ENCODE measurements at regions not wholly inside any gene's neighbourhood (a gene's known extent, or its start where the extent isn't known, plus 50 kb on each side); places are given as distances from the start of the nearest gene placed in this dataset.

DNA sequence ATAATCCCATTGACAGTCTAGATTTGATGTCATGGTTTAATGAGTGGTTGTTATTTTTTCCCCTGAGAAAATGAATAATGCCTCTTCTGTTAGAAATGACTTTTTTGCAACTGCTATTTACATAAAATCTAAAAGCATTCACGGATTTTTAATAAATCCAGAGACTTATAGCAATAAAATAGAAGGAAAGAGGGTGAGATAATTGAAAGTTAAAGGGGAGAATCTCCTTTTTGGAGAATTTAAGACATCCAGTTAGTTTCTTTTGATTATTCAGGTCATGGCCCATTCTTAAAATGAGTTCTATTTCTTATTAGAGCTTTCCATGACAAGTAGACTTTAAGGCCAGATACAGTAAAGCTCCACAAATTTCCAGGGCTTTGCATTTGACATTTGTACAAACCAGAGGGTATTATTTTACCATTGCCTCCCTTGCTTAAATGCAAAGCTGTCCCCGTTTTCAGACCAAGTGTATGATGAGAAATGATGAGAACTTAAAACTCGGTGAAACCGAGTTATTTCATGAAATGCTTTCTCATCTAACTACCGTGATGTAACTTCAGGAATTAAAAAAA is 789.0 kb upstream of the SOX9 start:
- Histone ChIP-seq H3K27ac (no peak overlapping the region), H3K4me1 (replicated peaks) (no peaks in the 10 kb centered on the region), H3K9me3 (no peaks in the 10 kb centered on the region), H3K4me3 (no peak overlapping the region), H3K27me3 (replicated peaks; ENCODE audit: insufficient read depth) (no peaks in the 10 kb centered on the region), H3K36me3 (no peaks in the 10 kb centered on the region)
- no peak for TF ChIP-seq POLR2A (IDR thresholded peaks at IDR 0.05)
- TF ChIP-seq, protein P1, sequence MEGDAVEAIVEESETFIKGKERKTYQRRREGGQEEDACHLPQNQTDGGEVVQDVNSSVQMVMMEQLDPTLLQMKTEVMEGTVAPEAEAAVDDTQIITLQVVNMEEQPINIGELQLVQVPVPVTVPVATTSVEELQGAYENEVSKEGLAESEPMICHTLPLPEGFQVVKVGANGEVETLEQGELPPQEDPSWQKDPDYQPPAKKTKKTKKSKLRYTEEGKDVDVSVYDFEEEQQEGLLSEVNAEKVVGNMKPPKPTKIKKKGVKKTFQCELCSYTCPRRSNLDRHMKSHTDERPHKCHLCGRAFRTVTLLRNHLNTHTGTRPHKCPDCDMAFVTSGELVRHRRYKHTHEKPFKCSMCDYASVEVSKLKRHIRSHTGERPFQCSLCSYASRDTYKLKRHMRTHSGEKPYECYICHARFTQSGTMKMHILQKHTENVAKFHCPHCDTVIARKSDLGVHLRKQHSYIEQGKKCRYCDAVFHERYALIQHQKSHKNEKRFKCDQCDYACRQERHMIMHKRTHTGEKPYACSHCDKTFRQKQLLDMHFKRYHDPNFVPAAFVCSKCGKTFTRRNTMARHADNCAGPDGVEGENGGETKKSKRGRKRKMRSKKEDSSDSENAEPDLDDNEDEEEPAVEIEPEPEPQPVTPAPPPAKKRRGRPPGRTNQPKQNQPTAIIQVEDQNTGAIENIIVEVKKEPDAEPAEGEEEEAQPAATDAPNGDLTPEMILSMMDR (IDR thresholded peaks at IDR 0.05): no peak
- TF ChIP-seq POLR2AphosphoS5 (IDR thresholded peaks at IDR 0.05): no peak
- WGBS: 81% methylated on average over 5 of the region's 5 CpGs
- intact Hi-C loops (cut with DNase I): no loop called here
- no peak for DNase-seq (ENCODE audit: low spot score)

DNA sequence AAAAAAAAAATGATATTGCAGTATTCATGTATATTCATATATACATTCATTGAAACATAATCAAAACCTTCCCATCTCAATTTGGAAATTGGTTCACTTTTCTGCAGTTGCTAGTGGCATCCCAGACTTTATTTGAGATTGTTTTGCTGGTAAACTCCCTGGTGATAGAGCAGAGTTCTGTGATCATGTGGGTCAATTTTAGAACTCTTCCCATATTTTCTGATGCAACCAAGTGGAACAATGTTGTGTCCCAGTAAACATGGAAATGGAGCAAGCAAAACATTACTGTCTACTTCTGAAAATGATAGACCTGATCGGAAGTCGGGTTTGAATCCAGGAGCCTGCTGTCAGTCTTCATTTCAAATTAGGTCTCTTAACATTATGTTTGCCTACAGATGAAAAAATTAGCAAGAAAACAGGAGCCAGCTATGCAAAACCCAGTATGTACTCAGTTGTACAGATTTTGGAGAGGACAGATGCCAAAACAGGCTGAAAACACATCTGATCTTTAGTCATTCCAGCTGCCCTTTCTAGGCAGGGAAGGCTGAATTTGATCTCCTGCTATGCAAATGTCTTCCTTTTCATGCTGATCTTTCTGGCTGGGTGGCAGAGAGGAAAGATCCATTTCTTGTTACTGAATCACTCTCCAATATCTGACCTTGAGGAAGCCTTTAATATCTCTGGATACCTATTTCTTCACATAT is 786.6 kb upstream of the SOX9 start:
- H3K27ac ChIP-seq: no peak overlapping the region
- DNase-seq (ENCODE audit: low spot score): no peak

DNA sequence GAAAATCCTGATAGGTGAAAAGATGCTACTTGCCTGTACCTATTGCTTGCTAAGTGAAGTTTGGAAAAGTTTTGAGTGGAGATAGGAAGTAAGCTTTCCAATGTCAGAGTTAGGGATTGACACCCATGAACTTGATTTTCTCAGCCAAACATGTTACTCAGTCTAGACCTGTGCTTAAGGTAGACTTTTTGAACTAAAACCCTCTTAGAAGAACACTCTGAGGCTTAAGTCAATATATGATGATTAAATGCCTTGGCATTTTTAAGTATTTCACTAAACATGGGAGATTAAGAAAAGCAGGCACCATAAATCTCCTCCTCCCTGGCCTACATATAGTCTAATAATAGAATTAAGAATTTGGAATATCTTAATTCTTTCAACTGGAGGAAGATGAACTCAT is 785.6 kb upstream of the SOX9 start:
- Histone ChIP-seq H3K27ac (no peak overlapping the region), H3K4me3 (no peak overlapping the region), H3K27me3 (replicated peaks; ENCODE audit: insufficient read depth) (no peaks in the 10 kb centered on the region), H3K9me3 (no peaks in the 10 kb centered on the region), H3K36me3 (no peaks in the 10 kb centered on the region), H3K4me1 (replicated peaks) (no peaks in the 10 kb centered on the region)
- intact Hi-C loops (cut with DNase I): no loop called here
- no peak for TF ChIP-seq POLR2AphosphoS5 (IDR thresholded peaks at IDR 0.05)
- TF ChIP-seq POLR2A (IDR thresholded peaks at IDR 0.05): no peak
- TF ChIP-seq, protein P1 (IDR thresholded peaks at IDR 0.05): no peak
- no peak for DNase-seq (ENCODE audit: low spot score)

More for the DNA sequence above, 786.6 kb upstream of the SOX9 start:
- intact Hi-C loops (cut with DNase I): no loop called here
- Histone ChIP-seq H3K27me3 (replicated peaks; ENCODE audit: insufficient read depth) (no peaks in the 10 kb centered on the region), H3K9me3 (no peaks in the 10 kb centered on the region), H3K4me1 (replicated peaks) (no peaks in the 10 kb centered on the region), H3K4me3 (no peak overlapping the region), H3K36me3 (no peaks in the 10 kb centered on the region)
- TF ChIP-seq, protein P1 (IDR thresholded peaks at IDR 0.05): no peak
- no peak for TF ChIP-seq POLR2A (IDR thresholded peaks at IDR 0.05)
- TF ChIP-seq POLR2AphosphoS5 (IDR thresholded peaks at IDR 0.05): no peak
- WGBS: 88% methylated on average over 2 of the region's 2 CpGs

DNA sequence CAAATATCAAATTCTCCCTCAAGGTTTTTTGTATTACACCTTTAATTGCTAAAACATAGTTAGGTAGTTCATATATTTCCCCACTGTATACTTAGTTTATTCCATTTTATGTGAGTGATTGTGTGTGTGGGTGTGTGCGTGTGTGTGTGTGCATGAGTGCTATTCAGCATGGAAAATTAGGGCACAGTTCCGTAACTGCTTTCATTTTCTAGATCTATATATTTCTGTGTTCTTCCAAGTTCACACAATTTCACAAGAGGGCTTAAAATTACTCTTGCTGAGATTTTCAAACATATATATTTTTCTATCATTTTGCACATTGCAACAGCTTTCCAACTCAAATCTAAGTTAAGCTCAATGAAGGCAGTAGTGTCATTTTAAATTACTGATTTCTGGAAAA is 782.9 kb upstream of the SOX9 start:
- intact Hi-C loops (cut with DNase I): no loop called here
- Histone ChIP-seq H3K36me3 (no peaks in the 10 kb centered on the region), H3K4me1 (replicated peaks) (no peaks in the 10 kb centered on the region), H3K4me3 (no peak overlapping the region), H3K9me3 (no peaks in the 10 kb centered on the region), H3K27ac (no peak overlapping the region), H3K27me3 (replicated peaks; ENCODE audit: insufficient read depth) (no peaks in the 10 kb centered on the region)
- DNase-seq (ENCODE audit: low spot score): no peak
- TF ChIP-seq, protein P1 (IDR thresholded peaks at IDR 0.05): no peak
- TF ChIP-seq POLR2A (IDR thresholded peaks at IDR 0.05): no peak
- TF ChIP-seq POLR2AphosphoS5 (IDR thresholded peaks at IDR 0.05): no peak
- WGBS: 57% methylated on average over 2 of the region's 2 CpGs

DNA sequence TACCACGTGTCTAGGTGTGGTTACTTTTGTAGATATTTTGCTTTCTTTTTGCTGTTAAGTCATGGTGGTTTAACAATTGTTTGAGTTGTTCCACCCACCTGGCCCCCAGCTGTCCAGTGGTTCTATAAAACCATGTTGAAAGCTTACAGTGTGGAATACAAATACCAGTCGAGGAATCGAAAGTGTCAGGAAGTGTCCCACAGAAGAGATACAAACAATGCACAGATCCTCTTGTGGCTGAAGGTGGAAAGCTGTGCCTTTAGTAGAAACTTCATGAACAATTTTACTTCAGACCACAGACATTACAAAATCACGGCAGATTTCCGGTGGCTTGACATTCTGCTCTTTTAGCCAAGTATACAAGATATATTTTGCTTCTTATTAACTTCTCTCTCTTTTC is 782.4 kb upstream of the SOX9 start:
- no peak overlapping the region for H3K27ac ChIP-seq
- H3K4me3 ChIP-seq: no peak overlapping the region
- WGBS: 29% methylated on average over 5 of the region's 5 CpGs

More for the DNA sequence above, 782.4 kb upstream of the SOX9 start:
- no peak for TF ChIP-seq POLR2A (IDR thresholded peaks at IDR 0.05)
- no peak for TF ChIP-seq POLR2AphosphoS5 (IDR thresholded peaks at IDR 0.05)
- TF ChIP-seq, protein P1 (IDR thresholded peaks at IDR 0.05): no peak
- no peak for DNase-seq (ENCODE audit: low spot score)
- Histone ChIP-seq H3K36me3 (no peaks in the 10 kb centered on the region), H3K9me3 (no peaks in the 10 kb centered on the region), H3K27me3 (replicated peaks; ENCODE audit: insufficient read depth) (no peaks in the 10 kb centered on the region), H3K4me1 (replicated peaks) (no peaks in the 10 kb centered on the region)
- intact Hi-C loops (cut with DNase I): no loop called here
